Prostate gland (tissue), 2 donors: ENCODE measurements at regions not wholly inside any gene's neighbourhood (a gene's known extent, or its start where the extent isn't known, plus 50 kb on each side); places are given as distances from the start of the nearest gene placed in this dataset.

Experiments used
- CTCF ChIP-seq, 4 experiments: fragments of 200-600 bp in 2 of 4; fragments of 450-650 bp in 2 of 4; sonication (generic) in 2 of 4; IDR thresholded peaks; 1 replicate in 3 of 4; 2 replicates in 1 of 4; pipeline ENCODE4 v1.5.1; 2016 to 2019; ENCODE audit warnings: antibody characterized with exemption in 4 of 4, mild to moderate bottlenecking in 2 of 4, moderate library complexity in 2 of 4
- POLR2A ChIP-seq: fragments of 450-650 bp; IDR thresholded peaks from one replicate; pipeline ENCODE4 v1.6.1; 2016; ENCODE audit warnings: antibody characterized with exemption, mild to moderate bottlenecking
- POLR2AphosphoS5 ChIP-seq: sonication (generic); formaldehyde crosslinking; IDR thresholded peaks from one replicate; pipeline ENCODE4 v1.6.1; 2017; ENCODE audit warnings: antibody characterized with exemption

GRCh38 chr6:159114569-159114968, 54.6 kb upstream of the FNDC1 start:
- no peak for TF ChIP-seq CTCF (IDR thresholded peaks at IDR 0.05)
- TF ChIP-seq POLR2A = no peak
- no peak for TF ChIP-seq POLR2AphosphoS5
